ENCODE measurements at regions not wholly inside any gene's neighbourhood (a gene's known extent, or its start where the extent isn't known, plus 50 kb on each side); places are given as distances from the start of the nearest gene placed in this dataset.

GRCh38 chr16:17619261-17619660 is 148.5 kb upstream of the XYLT1 start:
- TF ChIP-seq EZH2phosphoT487 (IDR thresholded peaks at IDR 0.05; ENCODE audit: insufficient read depth, low read depth) (no peak), EZH2 (IDR thresholded peaks at IDR 0.05; ENCODE audit: insufficient read depth, poor library complexity, severe bottlenecking) (no peak)
